HepG2 (cell line): ENCODE measurements at regions not wholly inside any gene's neighbourhood (a gene's known extent, or its start where the extent isn't known, plus 50 kb on each side); places are given as distances from the start of the nearest gene placed in this dataset.

Experiments
- CBX1 ChIP-seq: IDR thresholded peaks from one replicate; pipeline ENCODE4 v1.6.1; 2016; ENCODE audit warnings: antibody characterized with exemption, low read depth
- CTCF ChIP-seq: sonication (generic); formaldehyde crosslinking; IDR thresholded peaks from 2 replicates; pipeline ENCODE4 v1.5.0; 2020; ENCODE audit warnings: mild to moderate bottlenecking, missing genetic modification reagents, moderate library complexity
- HOXA7 ChIP-seq: sonication (generic); formaldehyde crosslinking; IDR thresholded peaks from 2 replicates; pipeline ENCODE4 v1.8.1; 2022; ENCODE audit warnings: mild to moderate bottlenecking, missing genetic modification reagents, moderate library complexity
- MTA1 ChIP-seq: sonication (generic); formaldehyde crosslinking; IDR thresholded peaks from 2 replicates; pipeline ENCODE4 v1.4.0; 2020; ENCODE audit warnings: missing genetic modification reagents, mild to moderate bottlenecking, borderline replicate concordance
- TCF7L2 ChIP-seq: IDR thresholded peaks from 2 replicates; pipeline ENCODE4 v1.6.1; 2011; ENCODE audit warnings: mild to moderate bottlenecking, low read depth, low read length, moderate library complexity
- ZBTB1 ChIP-seq: sonication (generic); formaldehyde crosslinking; IDR thresholded peaks from 2 replicates; pipeline ENCODE4 v1.4.0; 2020; ENCODE audit warnings: missing genetic modification reagents, borderline replicate concordance
- TF ChIP-seq, protein P1 (sequence below): IDR thresholded peaks from 2 replicates; pipeline ENCODE4 v1.6.1; 2012; ENCODE audit warnings: inconsistent platforms
- TF ChIP-seq, protein P2 (sequence below): sonication (generic); formaldehyde crosslinking; IDR thresholded peaks from 2 replicates; pipeline ENCODE4 v1.8.0; 2023; ENCODE audit warnings: mild to moderate bottlenecking, missing genetic modification reagents

- TF ChIP-seq CTCF (CRISPR knock-in tag) (no peak), MTA1 (CRISPR knock-in tag) (no peak), TCF7L2 (no peak), CBX1 (no peak), HOXA7 (CRISPR knock-in tag) (no peak), ZBTB1 (CRISPR knock-in tag) (no peak)
- TF ChIP-seq, protein P1, sequence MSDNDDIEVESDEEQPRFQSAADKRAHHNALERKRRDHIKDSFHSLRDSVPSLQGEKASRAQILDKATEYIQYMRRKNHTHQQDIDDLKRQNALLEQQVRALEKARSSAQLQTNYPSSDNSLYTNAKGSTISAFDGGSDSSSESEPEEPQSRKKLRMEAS, result no peak
- TF ChIP-seq, protein P2, sequence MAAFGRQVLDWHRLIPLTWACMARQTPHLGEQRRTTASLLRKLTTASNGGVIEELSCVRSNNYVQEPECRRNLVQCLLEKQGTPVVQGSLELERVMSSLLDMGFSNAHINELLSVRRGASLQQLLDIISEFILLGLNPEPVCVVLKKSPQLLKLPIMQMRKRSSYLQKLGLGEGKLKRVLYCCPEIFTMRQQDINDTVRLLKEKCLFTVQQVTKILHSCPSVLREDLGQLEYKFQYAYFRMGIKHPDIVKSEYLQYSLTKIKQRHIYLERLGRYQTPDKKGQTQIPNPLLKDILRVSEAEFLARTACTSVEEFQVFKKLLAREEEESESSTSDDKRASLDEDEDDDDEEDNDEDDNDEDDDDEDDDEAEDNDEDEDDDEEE (CRISPR knock-in tag), result no peak
These were observed 217.0 kb upstream of the NDST3 start for GRCh38 chr4:117817301-117817700.
